SK-N-SH treated with all-trans-retinoic acid at 6 μM for 48 hours (cell line): ENCODE measurements at regions not wholly inside any gene's neighbourhood (a gene's known extent, or its start where the extent isn't known, plus 50 kb on each side); places are given as distances from the start of the nearest gene placed in this dataset.

ENCODE experiments used
- ATAC-seq: fragments of 200-7000 bp; cut with Tn5 transposase; 3 replicates; pipeline ENCODE4 v1.9.1; 2020; ENCODE audit warnings: mild to moderate bottlenecking, moderate library complexity
- ARNTL ChIP-seq: fragments of 450-650 bp; formaldehyde crosslinking; IDR thresholded peaks from 2 replicates; pipeline ENCODE4 v1.5.0; 2020; ENCODE audit warnings: low read depth, mild to moderate bottlenecking, moderate library complexity, borderline replicate concordance
- BACH2 ChIP-seq: fragments of 250-450 bp; sonication (Bioruptor Pico); IDR thresholded peaks from 2 replicates; pipeline ENCODE4 v1.9.0; 2021; ENCODE audit warnings: mild to moderate bottlenecking, borderline replicate concordance
- CSDC2 ChIP-seq: fragments of 250-450 bp; sonication (Bioruptor Pico); IDR thresholded peaks from 2 replicates; pipeline ENCODE4 v1.5.0; 2020; ENCODE audit warnings: mild to moderate bottlenecking, moderate library complexity
- ESRRG ChIP-seq: fragments of 250-450 bp; sonication (Bioruptor Pico); IDR thresholded peaks from 2 replicates; pipeline ENCODE4 v1.6.1; 2021; ENCODE audit warnings: mild to moderate bottlenecking
- GLIS3 ChIP-seq: fragments of 250-450 bp; sonication (Bioruptor Pico); IDR thresholded peaks from 2 replicates; pipeline ENCODE4 v1.5.0; 2020; ENCODE audit warnings: mild to moderate bottlenecking, moderate library complexity
- ISL1 ChIP-seq: fragments of 250-450 bp; sonication (Bioruptor Pico); IDR thresholded peaks from 2 replicates; pipeline ENCODE4 v2.1.2; 2022; ENCODE audit warnings: mild to moderate bottlenecking, moderate library complexity
- OSR1 ChIP-seq: fragments of 250-450 bp; sonication (Bioruptor Pico); IDR thresholded peaks from 2 replicates; pipeline ENCODE4 v1.8.0; 2022; ENCODE audit warnings: moderate library complexity, mild to moderate bottlenecking, inconsistent platforms
- PPARA ChIP-seq: fragments of 250-450 bp; sonication (Bioruptor Pico); IDR thresholded peaks from 2 replicates; pipeline ENCODE4 v1.5.0; 2020; ENCODE audit warnings: mild to moderate bottlenecking, borderline replicate concordance
- RARB ChIP-seq: fragments of 250-450 bp; sonication (Bioruptor Pico); IDR thresholded peaks from 2 replicates; pipeline ENCODE4 v1.8.0; 2021; ENCODE audit warnings: mild to moderate bottlenecking, moderate library complexity
- SNAI2 ChIP-seq: fragments of 250-450 bp; sonication (Bioruptor Pico); IDR thresholded peaks from 2 replicates; pipeline ENCODE4 v1.5.0; 2020; ENCODE audit warnings: mild to moderate bottlenecking, moderate library complexity
- TCF4 ChIP-seq: fragments of 250-450 bp; sonication (Bioruptor Pico); IDR thresholded peaks from 2 replicates; pipeline ENCODE4 v1.8.0; 2021; ENCODE audit warnings: mild to moderate bottlenecking, moderate library complexity, borderline replicate concordance
- ZFP3 ChIP-seq: fragments of 250-450 bp; sonication (Bioruptor Pico); IDR thresholded peaks from 2 replicates; pipeline ENCODE4 v1.5.0; 2020; ENCODE audit warnings: mild to moderate bottlenecking, moderate library complexity
- ZFP30 ChIP-seq: fragments of 450-650 bp; formaldehyde crosslinking; IDR thresholded peaks from 2 replicates; pipeline ENCODE4 v1.5.0; 2022; ENCODE audit warnings: mild to moderate bottlenecking, moderate library complexity
- ZNF565 ChIP-seq: fragments of 450-650 bp; formaldehyde crosslinking; conservative IDR thresholded peaks from 2 replicates; pipeline ENCODE4 v1.5.0; 2020; ENCODE audit warnings: low read depth, mild to moderate bottlenecking, moderate library complexity
- ZNF70 ChIP-seq: fragments of 450-650 bp; formaldehyde crosslinking; IDR thresholded peaks from 2 replicates; pipeline ENCODE4 v1.5.0; 2020; ENCODE audit warnings: mild to moderate bottlenecking, moderate library complexity
- TF ChIP-seq, protein P1 (sequence below): fragments of 250-450 bp; sonication (Bioruptor Pico); IDR thresholded peaks from 2 replicates; pipeline ENCODE4 v1.5.1; 2021; ENCODE audit warnings: mild to moderate bottlenecking, moderate library complexity
- TF ChIP-seq, protein P2 (sequence below): fragments of 250-450 bp; sonication (Bioruptor Pico); IDR thresholded peaks from 2 replicates; pipeline ENCODE4 v1.8.0; 2021; ENCODE audit warnings: low read depth, mild to moderate bottlenecking, moderate library complexity, borderline replicate concordance
- TF ChIP-seq, protein P3 (sequence below): fragments of 250-450 bp; sonication (Bioruptor Pico); IDR thresholded peaks from 2 replicates; pipeline ENCODE4 v1.8.0; 2020; ENCODE audit warnings: mild to moderate bottlenecking, moderate library complexity, borderline replicate concordance
- TF ChIP-seq, protein P4 (sequence below): fragments of 250-450 bp; sonication (Bioruptor Pico); IDR thresholded peaks from 2 replicates; pipeline ENCODE4 v1.5.1; 2020; ENCODE audit warnings: low read depth, mild to moderate bottlenecking, moderate library complexity

DNA sequence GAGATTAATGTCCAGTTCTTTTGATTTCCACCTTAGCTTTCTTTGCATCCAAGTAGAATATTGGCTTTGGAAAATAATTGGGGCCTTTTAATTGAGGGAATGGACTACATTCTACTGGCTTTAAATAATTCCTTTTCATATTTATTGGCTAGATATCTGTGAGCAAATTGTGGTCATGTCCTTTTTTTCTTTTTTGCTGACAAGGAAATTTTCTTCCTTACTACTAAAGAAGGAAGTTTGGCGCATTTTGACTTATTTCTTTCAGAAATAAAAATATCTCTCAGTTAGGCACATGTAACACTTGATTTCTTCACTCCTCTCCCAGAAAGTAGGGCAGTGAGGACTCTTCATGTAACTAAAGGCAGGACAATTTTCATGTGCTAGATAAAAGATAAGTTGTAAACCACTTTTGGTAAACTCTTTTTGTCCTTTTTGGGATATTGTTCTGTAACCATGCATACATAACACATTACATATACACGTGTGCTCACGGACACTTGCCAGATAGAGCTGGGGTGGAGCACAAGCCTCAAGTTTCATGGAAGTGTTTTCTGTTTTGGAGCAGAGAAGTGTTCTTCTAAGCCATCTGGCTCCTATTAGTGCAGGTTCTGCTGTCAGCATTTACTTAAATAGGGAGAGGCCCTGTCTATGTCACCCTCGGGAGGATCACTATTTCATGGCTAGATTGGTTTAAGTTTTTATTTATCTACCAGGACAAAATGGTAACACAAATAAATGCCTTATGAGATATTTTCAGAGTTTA lies 85.1 kb upstream of the LRIG3 start:
- ATAC-seq, result no peak

DNA sequence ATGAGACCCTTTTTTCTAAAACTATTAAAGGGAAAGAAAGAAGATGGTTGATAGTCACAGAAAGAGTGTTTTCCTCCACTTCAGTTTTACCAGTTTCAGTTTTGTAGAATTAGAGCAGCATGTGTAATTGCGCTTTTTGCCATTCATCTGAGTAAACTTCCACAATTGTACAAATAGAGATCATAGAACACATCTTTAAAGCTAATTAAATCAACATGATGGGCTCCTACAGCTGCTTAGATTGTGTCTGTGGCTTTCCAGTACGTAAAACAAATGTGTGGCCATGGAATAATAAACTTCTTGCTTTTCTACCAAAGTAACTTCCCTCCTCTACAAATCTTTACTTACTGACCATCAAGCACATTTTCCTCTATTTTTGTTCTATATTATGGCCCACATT lies 84.2 kb upstream of the LRIG3 start:
- no peak for ATAC-seq
- TF ChIP-seq BACH2 (CRISPR knock-in tag) (no peak), GLIS3 (no peak), SNAI2 (CRISPR knock-in tag) (no peak), RARB (CRISPR knock-in tag) (no peak), ZNF565 (CRISPR knock-in tag) (no peak)
- TF ChIP-seq, protein P1, sequence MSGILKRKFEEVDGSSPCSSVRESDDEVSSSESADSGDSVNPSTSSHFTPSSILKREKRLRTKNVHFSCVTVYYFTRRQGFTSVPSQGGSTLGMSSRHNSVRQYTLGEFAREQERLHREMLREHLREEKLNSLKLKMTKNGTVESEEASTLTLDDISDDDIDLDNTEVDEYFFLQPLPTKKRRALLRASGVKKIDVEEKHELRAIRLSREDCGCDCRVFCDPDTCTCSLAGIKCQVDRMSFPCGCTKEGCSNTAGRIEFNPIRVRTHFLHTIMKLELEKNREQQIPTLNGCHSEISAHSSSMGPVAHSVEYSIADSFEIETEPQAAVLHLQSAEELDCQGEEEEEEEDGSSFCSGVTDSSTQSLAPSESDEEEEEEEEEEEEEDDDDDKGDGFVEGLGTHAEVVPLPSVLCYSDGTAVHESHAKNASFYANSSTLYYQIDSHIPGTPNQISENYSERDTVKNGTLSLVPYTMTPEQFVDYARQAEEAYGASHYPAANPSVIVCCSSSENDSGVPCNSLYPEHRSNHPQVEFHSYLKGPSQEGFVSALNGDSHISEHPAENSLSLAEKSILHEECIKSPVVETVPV (CRISPR knock-in tag), result no peak

More for the DNA sequence above, 85.1 kb upstream of the LRIG3 start:
- no peak for TF ChIP-seq CSDC2
- TF ChIP-seq, all 23 proteins: peak for 0

DNA sequence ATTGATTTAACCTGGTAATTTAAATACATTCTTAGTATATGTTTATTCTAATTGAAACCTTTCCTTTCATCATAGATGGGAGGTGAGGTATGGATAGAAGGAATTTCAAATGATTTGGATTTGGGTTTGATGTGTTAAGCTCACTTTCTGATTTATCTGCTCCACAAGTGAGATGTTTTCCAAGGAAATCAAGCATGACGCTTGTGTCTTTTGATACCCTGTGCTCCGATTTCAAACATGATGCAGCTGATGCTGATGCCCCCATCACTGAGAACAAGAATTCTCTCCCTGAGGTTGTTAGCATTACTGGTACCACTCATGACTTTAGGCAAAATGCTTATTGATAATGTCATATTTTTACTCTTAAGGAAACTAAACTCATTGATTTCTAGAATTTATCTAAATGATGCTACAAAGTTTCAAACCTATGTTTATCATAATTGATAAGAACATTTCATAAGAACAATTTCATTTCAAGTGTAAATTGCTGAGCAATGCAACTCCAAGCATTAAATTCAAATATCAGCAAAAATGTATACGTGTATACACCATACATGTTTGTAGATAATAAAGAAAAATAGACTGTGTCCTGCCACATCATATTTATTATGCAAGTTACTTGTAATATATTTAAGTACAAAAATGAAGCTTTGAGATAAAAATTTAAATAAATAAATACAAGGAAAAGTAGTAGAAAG lies 75.5 kb upstream of the LRIG3 start:
- TF ChIP-seq TCF4 (CRISPR knock-in tag) (no peak), SNAI2 (CRISPR knock-in tag) (no peak), ZNF565 (CRISPR knock-in tag) (no peak), OSR1 (CRISPR knock-in tag) (no peak), ARNTL (CRISPR knock-in tag) (no peak), RARB (CRISPR knock-in tag) (no peak)
- TF ChIP-seq, protein P2, sequence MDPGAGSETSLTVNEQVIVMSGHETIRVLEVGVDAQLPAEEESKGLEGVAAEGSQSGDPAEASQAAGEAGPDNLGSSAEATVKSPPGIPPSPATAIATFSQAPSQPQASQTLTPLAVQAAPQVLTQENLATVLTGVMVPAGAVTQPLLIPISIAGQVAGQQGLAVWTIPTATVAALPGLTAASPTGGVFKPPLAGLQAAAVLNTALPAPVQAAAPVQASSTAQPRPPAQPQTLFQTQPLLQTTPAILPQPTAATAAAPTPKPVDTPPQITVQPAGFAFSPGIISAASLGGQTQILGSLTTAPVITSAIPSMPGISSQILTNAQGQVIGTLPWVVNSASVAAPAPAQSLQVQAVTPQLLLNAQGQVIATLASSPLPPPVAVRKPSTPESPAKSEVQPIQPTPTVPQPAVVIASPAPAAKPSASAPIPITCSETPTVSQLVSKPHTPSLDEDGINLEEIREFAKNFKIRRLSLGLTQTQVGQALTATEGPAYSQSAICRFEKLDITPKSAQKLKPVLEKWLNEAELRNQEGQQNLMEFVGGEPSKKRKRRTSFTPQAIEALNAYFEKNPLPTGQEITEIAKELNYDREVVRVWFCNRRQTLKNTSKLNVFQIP (CRISPR knock-in tag), result no peak
- ATAC-seq, result no peak

DNA sequence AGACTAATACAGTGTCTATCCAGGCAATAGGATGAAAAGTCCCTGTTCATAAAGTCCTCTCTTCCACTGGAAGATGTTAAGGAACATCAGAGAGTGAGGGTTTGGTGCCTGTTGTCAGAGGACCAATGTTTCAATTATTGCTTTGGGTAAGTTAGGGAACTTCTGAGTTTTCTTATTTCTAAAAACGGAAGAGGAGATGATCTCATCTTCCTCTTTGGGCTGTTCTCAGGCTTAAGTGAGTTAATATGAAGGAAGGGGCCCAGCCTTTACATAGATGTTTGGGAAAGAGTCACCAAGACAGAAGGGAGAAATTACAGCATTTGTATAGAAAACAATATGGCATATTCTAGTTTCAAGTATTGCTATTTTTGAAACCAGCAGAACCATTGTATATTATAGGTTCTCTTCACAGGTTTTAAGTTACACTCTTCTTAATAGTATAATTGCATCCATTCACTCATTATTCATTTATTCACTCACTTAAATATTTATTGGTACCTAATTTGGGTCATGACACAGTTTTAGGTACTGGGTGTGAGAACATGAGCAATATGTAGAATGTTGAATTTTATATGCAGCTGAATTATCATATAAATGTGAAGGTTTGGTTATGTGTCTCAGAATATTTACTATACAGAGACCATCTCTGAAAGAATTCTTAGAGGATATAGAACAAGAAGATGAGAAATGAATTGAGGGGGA lies 68.5 kb upstream of the LRIG3 start:
- ATAC-seq, result no peak
- TF ChIP-seq, protein P1 (CRISPR knock-in tag), result no peak
- TF ChIP-seq ISL1 (CRISPR knock-in tag), result no peak

DNA sequence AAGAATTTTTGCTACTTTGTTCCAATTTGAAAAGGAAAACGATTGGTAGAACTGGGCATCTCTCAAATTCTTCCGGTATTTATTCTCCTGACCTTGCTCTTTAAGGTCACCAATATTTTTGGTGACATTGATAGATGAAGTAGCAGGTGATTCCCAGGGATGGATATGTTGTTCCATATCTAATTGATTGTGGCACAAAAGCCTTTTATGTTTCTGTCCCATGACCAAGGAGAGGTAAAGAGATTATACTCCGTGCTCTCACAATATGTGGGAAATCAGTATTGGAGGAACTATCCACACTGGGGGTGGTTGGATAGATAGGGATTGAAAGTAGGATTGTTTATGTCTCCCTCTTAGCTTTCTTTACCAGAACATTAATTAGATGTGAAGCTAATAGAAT lies 61.7 kb upstream of the LRIG3 start:
- no peak for ATAC-seq
- TF ChIP-seq ISL1 (CRISPR knock-in tag), result no peak
- TF ChIP-seq TCF4 (CRISPR knock-in tag), result no peak
- TF ChIP-seq BACH2 (CRISPR knock-in tag), result no peak
- no peak for TF ChIP-seq SNAI2 (CRISPR knock-in tag)
- TF ChIP-seq, protein P2 (CRISPR knock-in tag), result no peak
- TF ChIP-seq PPARA (CRISPR knock-in tag), result no peak
- no peak for TF ChIP-seq RARB (CRISPR knock-in tag)
- TF ChIP-seq, protein P3, sequence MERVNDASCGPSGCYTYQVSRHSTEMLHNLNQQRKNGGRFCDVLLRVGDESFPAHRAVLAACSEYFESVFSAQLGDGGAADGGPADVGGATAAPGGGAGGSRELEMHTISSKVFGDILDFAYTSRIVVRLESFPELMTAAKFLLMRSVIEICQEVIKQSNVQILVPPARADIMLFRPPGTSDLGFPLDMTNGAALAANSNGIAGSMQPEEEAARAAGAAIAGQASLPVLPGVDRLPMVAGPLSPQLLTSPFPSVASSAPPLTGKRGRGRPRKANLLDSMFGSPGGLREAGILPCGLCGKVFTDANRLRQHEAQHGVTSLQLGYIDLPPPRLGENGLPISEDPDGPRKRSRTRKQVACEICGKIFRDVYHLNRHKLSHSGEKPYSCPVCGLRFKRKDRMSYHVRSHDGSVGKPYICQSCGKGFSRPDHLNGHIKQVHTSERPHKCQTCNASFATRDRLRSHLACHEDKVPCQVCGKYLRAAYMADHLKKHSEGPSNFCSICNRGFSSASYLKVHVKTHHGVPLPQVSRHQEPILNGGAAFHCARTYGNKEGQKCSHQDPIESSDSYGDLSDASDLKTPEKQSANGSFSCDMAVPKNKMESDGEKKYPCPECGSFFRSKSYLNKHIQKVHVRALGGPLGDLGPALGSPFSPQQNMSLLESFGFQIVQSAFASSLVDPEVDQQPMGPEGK (CRISPR knock-in tag), result no peak
- TF ChIP-seq ARNTL (CRISPR knock-in tag), result no peak
- TF ChIP-seq, protein P4, sequence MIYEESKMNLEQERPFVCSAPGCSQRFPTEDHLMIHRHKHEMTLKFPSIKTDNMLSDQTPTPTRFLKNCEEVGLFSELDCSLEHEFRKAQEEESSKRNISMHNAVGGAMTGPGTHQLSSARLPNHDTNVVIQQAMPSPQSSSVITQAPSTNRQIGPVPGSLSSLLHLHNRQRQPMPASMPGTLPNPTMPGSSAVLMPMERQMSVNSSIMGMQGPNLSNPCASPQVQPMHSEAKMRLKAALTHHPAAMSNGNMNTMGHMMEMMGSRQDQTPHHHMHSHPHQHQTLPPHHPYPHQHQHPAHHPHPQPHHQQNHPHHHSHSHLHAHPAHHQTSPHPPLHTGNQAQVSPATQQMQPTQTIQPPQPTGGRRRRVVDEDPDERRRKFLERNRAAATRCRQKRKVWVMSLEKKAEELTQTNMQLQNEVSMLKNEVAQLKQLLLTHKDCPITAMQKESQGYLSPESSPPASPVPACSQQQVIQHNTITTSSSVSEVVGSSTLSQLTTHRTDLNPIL (CRISPR knock-in tag), result no peak
- no peak for TF ChIP-seq ESRRG (CRISPR knock-in tag)
- TF ChIP-seq ZFP3, result no peak
- TF ChIP-seq ZFP30 (CRISPR knock-in tag), result no peak
- TF ChIP-seq ZNF70 (CRISPR knock-in tag), result no peak
- TF ChIP-seq CSDC2, result no peak
- no peak for TF ChIP-seq OSR1 (CRISPR knock-in tag)
